Mucosa of descending colon (tissue), 3 donors: ENCODE measurements at regions not wholly inside any gene's neighbourhood (a gene's known extent, or its start where the extent isn't known, plus 50 kb on each side); places are given as distances from the start of the nearest gene placed in this dataset.

ENCODE experiments used
- ATAC-seq: fragments of 200-7000 bp; cut with Tn5 transposase; one replicate; pipeline ENCODE4 v1.9.1; 2020; ENCODE audit warnings: mild to moderate bottlenecking, moderate library complexity
- DNase-seq, 3 donors: peaks; one replicate each; pipeline ENCODE4 v3.0.0-alpha.2; 2020
- H3K36me3 ChIP-seq: fragments of 200-600 bp; one replicate; pipeline ENCODE4 v1.8.0; 2021; ENCODE audit warnings: low read depth, mild to moderate bottlenecking
- H3K4me1 ChIP-seq: fragments of 200-600 bp; one replicate; pipeline ENCODE4 v1.8.0; 2021; ENCODE audit warnings: low read depth, mild to moderate bottlenecking
- H3K4me3 ChIP-seq: fragments of 200-600 bp; one replicate; pipeline ENCODE4 v1.8.0; 2021; ENCODE audit warnings: mild to moderate bottlenecking
- H3K9me3 ChIP-seq: fragments of 200-600 bp; one replicate; pipeline ENCODE4 v1.8.0; 2021; ENCODE audit warnings: mild to moderate bottlenecking
- intact Hi-C, 2 donors: fragments of 100-400 bp; cut with DNase I in 1 of 2; cut with micrococcal nuclease in 1 of 2; formaldehyde crosslinking; loops; one replicate each; pipeline versions ENCODE4 v1.11.0 to v1.11.1; 2022; cut with DNase I, micrococcal nuclease
- TF ChIP-seq, protein P1 (sequence below): fragments of 200-600 bp; IDR thresholded peaks from one replicate; pipeline ENCODE4 v1.8.0; 2022; ENCODE audit warnings: antibody characterized with exemption, mild to moderate bottlenecking
- donor health status: DM: no; HTN: no; CAD: no; lungs with moderate emphysema.
- donor health status: DM: no; HTN: no; CAD: no.
- donor health status: DM: no; HTN: yes; CAD: no.

DNA sequence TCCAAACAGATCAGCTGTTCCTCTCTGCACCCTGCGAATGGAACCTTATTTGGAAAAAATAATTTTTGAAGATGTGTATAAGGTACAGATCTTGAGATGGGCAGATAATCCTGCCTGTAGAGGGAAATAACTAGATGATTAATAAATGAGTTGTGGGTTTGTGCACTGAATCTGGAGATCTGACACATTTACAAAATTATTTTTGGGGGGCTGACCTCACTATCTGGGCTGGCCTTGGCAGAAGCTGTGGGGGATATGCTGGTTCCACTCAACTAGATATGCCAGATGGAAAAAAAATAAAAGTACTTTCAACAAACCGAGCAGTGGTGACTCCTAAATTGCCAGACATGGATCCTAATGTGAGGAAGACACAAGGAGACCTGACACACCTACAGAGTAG is 552.2 kb upstream of the AMELY start:
- no peaks in the 10 kb centered on the region for H3K4me1 ChIP-seq
- no peaks in the 10 kb centered on the region for H3K9me3 ChIP-seq
- no peak overlapping the region for H3K4me3 ChIP-seq
- TF ChIP-seq, protein P1, sequence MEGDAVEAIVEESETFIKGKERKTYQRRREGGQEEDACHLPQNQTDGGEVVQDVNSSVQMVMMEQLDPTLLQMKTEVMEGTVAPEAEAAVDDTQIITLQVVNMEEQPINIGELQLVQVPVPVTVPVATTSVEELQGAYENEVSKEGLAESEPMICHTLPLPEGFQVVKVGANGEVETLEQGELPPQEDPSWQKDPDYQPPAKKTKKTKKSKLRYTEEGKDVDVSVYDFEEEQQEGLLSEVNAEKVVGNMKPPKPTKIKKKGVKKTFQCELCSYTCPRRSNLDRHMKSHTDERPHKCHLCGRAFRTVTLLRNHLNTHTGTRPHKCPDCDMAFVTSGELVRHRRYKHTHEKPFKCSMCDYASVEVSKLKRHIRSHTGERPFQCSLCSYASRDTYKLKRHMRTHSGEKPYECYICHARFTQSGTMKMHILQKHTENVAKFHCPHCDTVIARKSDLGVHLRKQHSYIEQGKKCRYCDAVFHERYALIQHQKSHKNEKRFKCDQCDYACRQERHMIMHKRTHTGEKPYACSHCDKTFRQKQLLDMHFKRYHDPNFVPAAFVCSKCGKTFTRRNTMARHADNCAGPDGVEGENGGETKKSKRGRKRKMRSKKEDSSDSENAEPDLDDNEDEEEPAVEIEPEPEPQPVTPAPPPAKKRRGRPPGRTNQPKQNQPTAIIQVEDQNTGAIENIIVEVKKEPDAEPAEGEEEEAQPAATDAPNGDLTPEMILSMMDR: no peak
- no peak for DNase-seq
- H3K36me3 ChIP-seq: no peaks in the 10 kb centered on the region
- ATAC-seq: no peak
- intact Hi-C loops: no loop called here

DNA sequence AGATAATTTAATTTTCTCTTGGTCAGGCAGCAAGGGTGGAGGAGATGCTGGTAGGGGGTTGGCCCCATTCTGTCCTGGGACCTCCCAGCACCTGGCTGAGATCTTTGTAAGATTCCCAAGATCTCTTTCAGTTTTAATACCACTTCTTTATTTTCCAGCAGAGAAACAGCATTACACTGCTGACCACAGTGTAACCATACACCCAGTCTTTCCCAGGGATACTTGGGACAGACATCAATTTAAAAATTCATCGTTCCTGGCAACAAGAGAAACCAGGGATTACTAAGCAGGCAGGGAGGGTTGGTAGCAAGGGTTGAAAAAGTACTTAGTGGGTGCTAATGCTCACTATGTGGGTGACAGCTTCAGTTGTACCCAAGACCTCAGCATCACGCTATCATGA is 551.6 kb upstream of the AMELY start:
- DNase-seq (no peak), ATAC-seq (no peak)
- Histone ChIP-seq H3K36me3 (no peaks in the 10 kb centered on the region), H3K4me3 (no peak overlapping the region), H3K4me1 (no peaks in the 10 kb centered on the region), H3K9me3 (no peaks in the 10 kb centered on the region)
- intact Hi-C loops: no loop called here
- TF ChIP-seq, protein P1: no peak

- intact Hi-C loops: no loop called here
- TF ChIP-seq, protein P1: no peak
- no peak for DNase-seq
- no peak for ATAC-seq
- no peak overlapping the region for H3K4me3 ChIP-seq
- no peaks in the 10 kb centered on the region for H3K9me3 ChIP-seq
- H3K36me3 ChIP-seq: no peaks in the 10 kb centered on the region
- no peaks in the 10 kb centered on the region for H3K4me1 ChIP-seq
Measured at GRCh38 chrY:7462657-7463056, 551.1 kb upstream of the AMELY start.

GRCh38 chrY:7461873-7462525 is 550.4 kb upstream of the AMELY start:
- Histone ChIP-seq H3K4me1 (no peaks in the 10 kb centered on the region), H3K36me3 (no peaks in the 10 kb centered on the region), H3K9me3 (no peaks in the 10 kb centered on the region), H3K4me3 (no peak overlapping the region)
- ATAC-seq: no peak
- no peak for DNase-seq
- intact Hi-C loops: no loop called here
- TF ChIP-seq, protein P1: no peak

DNA sequence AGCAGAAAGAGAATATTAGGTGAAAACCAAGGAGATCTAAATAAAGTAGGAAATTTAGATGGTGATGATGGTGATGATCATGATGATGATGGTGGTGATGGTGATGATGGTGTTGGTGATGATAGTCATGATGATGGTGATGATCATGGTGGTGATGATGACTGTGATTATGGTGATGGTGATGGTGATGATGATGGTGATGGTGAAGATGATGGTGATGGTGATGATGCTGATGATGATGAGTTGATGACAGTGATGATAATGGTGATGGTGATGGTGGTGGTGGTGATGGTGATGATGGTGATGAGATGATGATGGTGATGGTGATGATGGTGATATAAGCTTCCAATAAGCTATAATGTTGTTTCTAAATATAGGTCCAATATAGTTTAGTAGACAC is 548.2 kb upstream of the AMELY start:
- ATAC-seq (no peak), DNase-seq (no peak)
- TF ChIP-seq, protein P1: no peak
- Histone ChIP-seq H3K36me3 (no peaks in the 10 kb centered on the region), H3K9me3 (no peaks in the 10 kb centered on the region), H3K4me3 (no peak overlapping the region), H3K4me1 (no peaks in the 10 kb centered on the region)
- intact Hi-C loops: no loop called here
